Retinal pigment epithelial cell (primary cell): ENCODE measurements at regions not wholly inside any gene's neighbourhood (a gene's known extent, or its start where the extent isn't known, plus 50 kb on each side); places are given as distances from the start of the nearest gene placed in this dataset.

Experiments
- DNase-seq: peaks from one replicate; pipeline ENCODE4 v3.0.0-alpha.2; 2010; ENCODE audit warnings: low read depth
- H3K4me3 ChIP-seq: 2 replicates; pipeline ENCODE4 v1.5.1; 2011; ENCODE audit warnings: mild to moderate bottlenecking, low read length, control low read depth, moderate library complexity
- TF ChIP-seq, protein P1 (sequence below): conservative IDR thresholded peaks from 2 replicates; pipeline ENCODE4 v1.5.1; 2011; ENCODE audit warnings: low read depth, low read length, control low read depth, inconsistent platforms

DNA sequence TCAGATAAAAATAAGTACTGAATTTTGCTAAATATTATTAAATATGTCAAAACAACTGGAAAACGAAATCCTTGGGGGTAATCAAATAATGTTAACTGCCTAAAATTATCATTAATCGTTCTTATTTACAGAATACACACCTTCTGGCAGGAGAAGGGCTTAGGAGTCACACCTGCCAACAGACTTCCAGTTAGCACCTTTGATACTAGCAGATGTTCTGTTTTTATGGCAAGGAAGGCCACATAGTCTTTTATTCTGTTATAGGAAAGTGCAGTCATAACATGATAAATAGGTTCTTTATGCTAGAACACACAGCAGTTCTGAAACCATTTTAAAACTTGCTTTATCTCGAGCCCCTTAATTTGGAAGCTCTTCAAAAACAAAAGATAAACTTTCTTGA, 464.1 kb downstream of the UTRN start:
- no peak for DNase-seq
- TF ChIP-seq, protein P1, sequence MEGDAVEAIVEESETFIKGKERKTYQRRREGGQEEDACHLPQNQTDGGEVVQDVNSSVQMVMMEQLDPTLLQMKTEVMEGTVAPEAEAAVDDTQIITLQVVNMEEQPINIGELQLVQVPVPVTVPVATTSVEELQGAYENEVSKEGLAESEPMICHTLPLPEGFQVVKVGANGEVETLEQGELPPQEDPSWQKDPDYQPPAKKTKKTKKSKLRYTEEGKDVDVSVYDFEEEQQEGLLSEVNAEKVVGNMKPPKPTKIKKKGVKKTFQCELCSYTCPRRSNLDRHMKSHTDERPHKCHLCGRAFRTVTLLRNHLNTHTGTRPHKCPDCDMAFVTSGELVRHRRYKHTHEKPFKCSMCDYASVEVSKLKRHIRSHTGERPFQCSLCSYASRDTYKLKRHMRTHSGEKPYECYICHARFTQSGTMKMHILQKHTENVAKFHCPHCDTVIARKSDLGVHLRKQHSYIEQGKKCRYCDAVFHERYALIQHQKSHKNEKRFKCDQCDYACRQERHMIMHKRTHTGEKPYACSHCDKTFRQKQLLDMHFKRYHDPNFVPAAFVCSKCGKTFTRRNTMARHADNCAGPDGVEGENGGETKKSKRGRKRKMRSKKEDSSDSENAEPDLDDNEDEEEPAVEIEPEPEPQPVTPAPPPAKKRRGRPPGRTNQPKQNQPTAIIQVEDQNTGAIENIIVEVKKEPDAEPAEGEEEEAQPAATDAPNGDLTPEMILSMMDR = no peak
- H3K4me3 ChIP-seq = no peak overlapping the region

DNA sequence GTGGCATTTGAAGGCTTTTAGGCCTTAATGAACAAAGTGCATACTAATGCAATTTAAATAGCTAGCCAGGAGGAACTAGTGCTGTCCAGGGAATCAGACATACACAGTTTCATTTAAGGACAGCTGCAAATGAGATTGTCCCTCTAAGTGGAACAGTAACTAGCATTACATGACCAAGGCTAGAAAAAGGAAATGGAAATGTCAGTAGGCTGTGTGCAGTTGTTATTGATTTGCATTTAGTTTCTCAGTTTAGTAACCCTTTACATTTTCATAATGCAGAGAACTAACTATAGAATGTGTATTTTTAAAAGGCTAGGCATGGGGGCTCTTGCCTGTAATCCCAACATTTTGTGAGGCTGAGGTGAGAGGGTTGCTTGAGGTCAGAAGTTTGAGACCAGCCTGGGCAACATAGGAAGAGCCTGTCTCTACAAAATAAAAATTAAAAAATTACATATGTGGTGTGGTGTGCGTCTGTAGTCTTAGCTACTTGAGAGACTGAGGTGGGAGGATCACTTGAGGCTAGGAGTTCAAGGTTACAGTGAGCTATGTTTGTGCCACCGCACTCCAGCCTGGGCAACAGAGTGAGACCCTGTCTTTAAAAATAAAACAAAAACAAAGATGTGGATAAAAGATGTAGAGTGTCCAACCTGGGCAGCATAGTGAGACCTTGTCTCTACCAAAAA, 468.0 kb downstream of the UTRN start:
- no peak for DNase-seq
- H3K4me3 ChIP-seq = no peak overlapping the region
- TF ChIP-seq, protein P1 = no peak

GRCh38 chr6:144756469-144756868, 471.3 kb downstream of the UTRN start:
- TF ChIP-seq, protein P1 = no peak
- DNase-seq = no peak
- H3K4me3 ChIP-seq = no peak overlapping the region

GRCh38 chr6:144757299-144757698, 472.2 kb downstream of the UTRN start:
- no peak for DNase-seq
- no peak overlapping the region for H3K4me3 ChIP-seq
- TF ChIP-seq, protein P1 = no peak

DNA sequence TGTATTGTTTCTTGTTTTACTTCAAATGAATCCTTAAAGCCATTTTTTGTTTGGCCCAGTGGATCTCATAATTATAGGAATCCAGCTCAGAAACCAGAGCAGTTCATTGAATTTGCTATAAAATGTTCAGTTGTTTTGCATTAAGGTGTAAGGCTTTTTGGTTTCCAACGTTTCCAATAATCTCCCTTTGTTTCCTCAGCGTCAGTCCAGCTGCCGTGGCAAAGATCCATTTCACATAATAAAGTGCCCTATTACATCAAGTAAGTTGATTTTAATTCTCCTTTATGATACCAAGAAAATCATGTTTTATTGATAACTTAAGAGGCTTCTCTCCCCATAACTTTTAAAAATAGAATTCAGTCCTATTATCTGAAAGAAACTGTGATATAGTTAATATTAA, 472.6 kb downstream of the UTRN start:
- H3K4me3 ChIP-seq = no peak overlapping the region
- TF ChIP-seq, protein P1 = no peak
- DNase-seq = no peak

- H3K4me3 ChIP-seq = no peak overlapping the region
- TF ChIP-seq, protein P1 = no peak
- DNase-seq = peak; percentile 15
Measured at GRCh38 chr6:144758602-144759001, 473.5 kb downstream of the UTRN start.

DNA sequence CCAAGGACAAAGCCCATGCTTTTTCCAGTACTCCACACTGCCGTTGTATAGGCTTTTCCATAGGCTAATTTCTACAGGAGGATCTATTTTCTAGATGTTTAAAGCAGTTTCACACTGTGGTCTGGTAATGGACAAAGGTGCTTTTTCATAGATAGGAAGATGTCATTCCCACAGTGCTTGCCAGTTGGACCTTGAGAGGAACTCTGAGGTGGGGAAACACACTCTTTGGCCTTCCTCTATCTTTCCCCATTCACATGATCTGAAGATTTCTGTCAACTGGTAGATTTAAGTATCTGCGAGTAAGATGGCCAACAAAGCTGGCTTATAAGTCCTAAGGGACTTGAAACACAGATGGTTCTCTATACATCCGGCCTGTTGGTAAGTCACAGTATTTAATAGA, 477.3 kb downstream of the UTRN start:
- DNase-seq = no peak
- TF ChIP-seq, protein P1 = no peak
- H3K4me3 ChIP-seq = no peak overlapping the region
